ENCODE measurements at regions not wholly inside any gene's neighbourhood (a gene's known extent, or its start where the extent isn't known, plus 50 kb on each side); places are given as distances from the start of the nearest gene placed in this dataset.

GRCh38 chrX:69305333-69306062, 140.2 kb upstream of the PJA1 start:
- no peak for DNase-seq (ENCODE audit: low read depth in 2 of 2)

GRCh38 chrX:69303231-69303630, 138.0 kb upstream of the PJA1 start:
- DNase-seq (ENCODE audit: low read depth in 2 of 2), result no peak

- no peak for DNase-seq (ENCODE audit: low read depth in 2 of 2)
These were observed 134.9 kb upstream of the PJA1 start for GRCh38 chrX:69299951-69300714.

GRCh38 chrX:69299285-69299684, 134.0 kb upstream of the PJA1 start:
- no peak for DNase-seq (ENCODE audit: low read depth in 2 of 2)

- no peak for DNase-seq (ENCODE audit: low read depth in 2 of 2)
These were observed 133.3 kb upstream of the PJA1 start for GRCh38 chrX:69298466-69299140.

GRCh38 chrX:69297506-69297905, 132.3 kb upstream of the PJA1 start:
- DNase-seq (ENCODE audit: low read depth in 2 of 2), result no peak

GRCh38 chrX:69293776-69294601, 128.7 kb upstream of the PJA1 start:
- no peak for DNase-seq (ENCODE audit: low read depth in 2 of 2)

- no peak for DNase-seq (ENCODE audit: low read depth in 2 of 2)
These were observed 125.9 kb upstream of the PJA1 start for GRCh38 chrX:69291116-69291515.

- DNase-seq (ENCODE audit: low read depth in 2 of 2), result no peak
These were observed 125.0 kb upstream of the PJA1 start for GRCh38 chrX:69290292-69290691.

GRCh38 chrX:69289793-69290123, 124.5 kb upstream of the PJA1 start:
- DNase-seq (ENCODE audit: low read depth in 2 of 2), result no peak

- DNase-seq (ENCODE audit: low read depth in 2 of 2), result no peak
These were observed 124.0 kb upstream of the PJA1 start for GRCh38 chrX:69289046-69289792.

- no peak for DNase-seq (ENCODE audit: low read depth in 2 of 2)
These were observed 121.8 kb upstream of the PJA1 start for GRCh38 chrX:69287095-69287494.

GRCh38 chrX:69286565-69286906, 121.3 kb upstream of the PJA1 start:
- DNase-seq (ENCODE audit: low read depth in 2 of 2), result no peak

- DNase-seq (ENCODE audit: low read depth in 2 of 2), result peak; percentile 22 to 29
These were observed 120.8 kb upstream of the PJA1 start for GRCh38 chrX:69285881-69286564.

GRCh38 chrX:69285401-69285877, 120.2 kb upstream of the PJA1 start:
- no peak for DNase-seq (ENCODE audit: low read depth in 2 of 2)

- no peak for DNase-seq (ENCODE audit: low read depth in 2 of 2)
These were observed 119.2 kb upstream of the PJA1 start for GRCh38 chrX:69284491-69284890.

GRCh38 chrX:69282893-69283690, 117.8 kb upstream of the PJA1 start:
- no peak for DNase-seq (ENCODE audit: low read depth in 2 of 2)

- DNase-seq (ENCODE audit: low read depth in 2 of 2), result no peak
These were observed 115.7 kb upstream of the PJA1 start for GRCh38 chrX:69280933-69281332.

GRCh38 chrX:69279234-69279633, 114.0 kb upstream of the PJA1 start:
- no peak for DNase-seq (ENCODE audit: low read depth in 2 of 2)
